ENCODE measurements at regions not wholly inside any gene's neighbourhood (a gene's known extent, or its start where the extent isn't known, plus 50 kb on each side); places are given as distances from the start of the nearest gene placed in this dataset.
A peak's percentile ranks its signal among the peaks of the same experiment; 100 is the strongest.
"Not testable (repeated sequence)": the region's sequence is repeated elsewhere in the genome, so short reads cannot be mapped to it uniquely, and the experiment has no call there.

- H3K4ac ChIP-seq (replicated peaks; ENCODE audit: insufficient read length, low read depth, low read length); POLR2A ChIA-PET (ENCODE audit: partially characterized antibody); H2AFZ ChIP-seq (ENCODE audit: low read length); DNase-seq (ENCODE audit: low read depth in 1 of 2, low spot score in 2 of 2); H3K4me2 ChIP-seq (ENCODE audit: insufficient read depth in 1 of 2, low read depth in 2 of 2, low read length in 2 of 2); H3K79me1 ChIP-seq (ENCODE audit: low read depth, low read length); H2BK15ac ChIP-seq (ENCODE audit: low read length); H3K56ac ChIP-seq (replicated peaks; ENCODE audit: insufficient read length, low read depth, low read length); H3K27me3 ChIP-seq (replicated peaks in 1 of 4; ENCODE audit: control insufficient read depth in 3 of 4, extremely low read depth in 1 of 4, insufficient read depth in 3 of 4, low read length in 3 of 4); H3K4me3 ChIP-seq (ENCODE audit: extremely low read depth in 1 of 4, insufficient read depth in 2 of 4, low read depth in 3 of 4, low read length in 4 of 4); H3K4me1 ChIP-seq (replicated peaks in 1 of 4; ENCODE audit: control insufficient read depth in 3 of 4, insufficient read depth in 4 of 4, low read length in 3 of 4); H3K23me2 ChIP-seq (ENCODE audit: low read depth, low read length); H3K79me2 ChIP-seq (ENCODE audit: control insufficient read depth in 1 of 2, insufficient read depth in 2 of 2, low read length in 2 of 2); H3K9ac ChIP-seq (replicated peaks in 1 of 4; ENCODE audit: extremely low read depth in 1 of 4, low read depth in 3 of 4, low read length in 3 of 4); H2AK5ac ChIP-seq (ENCODE audit: low read depth, low read length); H3K27ac ChIP-seq (ENCODE audit: low read depth, low read length); H4K5ac ChIP-seq (ENCODE audit: insufficient read length, low read depth, low read length); H4K20me1 ChIP-seq (replicated peaks in 1 of 2; ENCODE audit: control insufficient read depth in 1 of 2, insufficient read depth in 2 of 2, low read length in 2 of 2); H4K8ac ChIP-seq (ENCODE audit: extremely low read depth, insufficient read depth, low read length); H2BK20ac ChIP-seq (ENCODE audit: low read length); H2BK12ac ChIP-seq (ENCODE audit: low read depth, low read length); H2BK5ac ChIP-seq (ENCODE audit: low read depth, low read length); H2BK120ac ChIP-seq (replicated peaks; ENCODE audit: low read depth, low read length); H3K9me3 ChIP-seq (ENCODE audit: insufficient read depth in 2 of 2, low read depth in 1 of 2, low read length in 1 of 2); H3K23ac ChIP-seq (ENCODE audit: insufficient read length); H3K14ac ChIP-seq (ENCODE audit: insufficient read length); H3K36me3 ChIP-seq (ENCODE audit: control insufficient read depth in 2 of 4, insufficient read depth in 4 of 4, low read length in 3 of 4); H3K18ac ChIP-seq (ENCODE audit: extremely low read depth, low read length); H4K91ac ChIP-seq (replicated peaks; ENCODE audit: insufficient read length, low read length): not testable (repeated sequence)
- WGBS, 2 experiments (ENCODE audit: extremely low coverage in 1 of 2, insufficient coverage in 1 of 2, insufficient read length in 1 of 2, insufficient replicate concordance in 2 of 2, low coverage in 1 of 2, low lambda C conversion rate in 2 of 2, missing lambda C conversion rate in 1 of 2) = 85% methylated on average over 4 of the region's 4 CpGs; no CpG with 5 or more reads in 1 of the 2 experiments
- FAIRE-seq = peak; percentile 50
- CTCF ChIA-PET (ENCODE audit: partially characterized antibody) = interaction anchor here (1.5 to 3.0 kb wide), 2 partner anchors 31 to 168 kb away, joined by 3 to 9 read pairs; no protein-coding TSS in a partner anchor
Measured at GRCh38 chr13:31403711-31404110, 203.9 kb downstream of the B3GLCT start.
